PC-3 (cell line): ENCODE measurements at regions not wholly inside any gene's neighbourhood (a gene's known extent, or its start where the extent isn't known, plus 50 kb on each side); places are given as distances from the start of the nearest gene placed in this dataset.

ENCODE experiments used
- CTCF ChIP-seq: fragments of 300-600 bp; sonication (generic); conservative IDR thresholded peaks from 2 replicates; pipeline ENCODE4 v1.5.1; 2017; ENCODE audit warnings: antibody characterized with exemption, low read depth, mild to moderate bottlenecking, low read length
- EZH2 ChIP-seq: fragments of 300-600 bp; sonication (generic); IDR thresholded peaks from one replicate; pipeline ENCODE4 v1.6.1; 2017; ENCODE audit warnings: antibody characterized with exemption, mild to moderate bottlenecking, low read length; ENCODE audit not compliant: unreplicated experiment

DNA sequence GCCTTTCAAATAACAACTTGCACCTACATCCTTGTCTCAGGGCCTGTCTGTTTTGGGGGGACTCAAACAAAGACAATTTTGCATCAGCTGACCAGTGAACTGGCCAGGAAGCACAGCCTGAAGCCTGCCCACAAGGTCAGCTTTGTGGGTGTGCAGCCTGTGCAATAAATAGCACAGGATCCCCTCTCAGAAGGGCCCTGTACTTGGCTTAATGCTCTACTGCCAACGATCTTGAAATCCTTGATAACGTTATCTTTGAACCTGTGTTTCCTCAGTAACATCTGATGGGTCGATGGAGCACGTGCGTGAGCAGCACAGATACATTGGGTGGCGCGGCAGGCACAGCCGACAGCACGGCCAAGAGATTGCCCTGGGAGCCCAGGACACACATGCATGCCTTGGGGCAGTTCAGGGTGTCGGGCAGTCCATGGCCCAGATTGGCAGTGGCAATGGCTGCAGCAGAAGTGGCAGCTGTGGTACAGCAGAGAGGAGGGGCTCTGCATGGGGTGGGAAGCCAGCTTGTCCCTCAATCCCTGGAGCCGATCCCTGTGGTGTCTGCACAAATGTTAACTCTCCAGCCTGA lies 58.8 kb upstream of the ATP6AP2 start:
- TF ChIP-seq CTCF (no peak), EZH2 (no peak)
